T-helper 22 cell (primary cell): ENCODE measurements at regions not wholly inside any gene's neighbourhood (a gene's known extent, or its start where the extent isn't known, plus 50 kb on each side); places are given as distances from the start of the nearest gene placed in this dataset.
"Not testable (repeated sequence)": the region's sequence is repeated elsewhere in the genome, so short reads cannot be mapped to it uniquely, and the experiment has no call there.

Experiments used
- DNase-seq: peaks from one replicate; pipeline ENCODE4 v3.0.0-alpha.2; 2020; ENCODE audit warnings: low read depth

DNA sequence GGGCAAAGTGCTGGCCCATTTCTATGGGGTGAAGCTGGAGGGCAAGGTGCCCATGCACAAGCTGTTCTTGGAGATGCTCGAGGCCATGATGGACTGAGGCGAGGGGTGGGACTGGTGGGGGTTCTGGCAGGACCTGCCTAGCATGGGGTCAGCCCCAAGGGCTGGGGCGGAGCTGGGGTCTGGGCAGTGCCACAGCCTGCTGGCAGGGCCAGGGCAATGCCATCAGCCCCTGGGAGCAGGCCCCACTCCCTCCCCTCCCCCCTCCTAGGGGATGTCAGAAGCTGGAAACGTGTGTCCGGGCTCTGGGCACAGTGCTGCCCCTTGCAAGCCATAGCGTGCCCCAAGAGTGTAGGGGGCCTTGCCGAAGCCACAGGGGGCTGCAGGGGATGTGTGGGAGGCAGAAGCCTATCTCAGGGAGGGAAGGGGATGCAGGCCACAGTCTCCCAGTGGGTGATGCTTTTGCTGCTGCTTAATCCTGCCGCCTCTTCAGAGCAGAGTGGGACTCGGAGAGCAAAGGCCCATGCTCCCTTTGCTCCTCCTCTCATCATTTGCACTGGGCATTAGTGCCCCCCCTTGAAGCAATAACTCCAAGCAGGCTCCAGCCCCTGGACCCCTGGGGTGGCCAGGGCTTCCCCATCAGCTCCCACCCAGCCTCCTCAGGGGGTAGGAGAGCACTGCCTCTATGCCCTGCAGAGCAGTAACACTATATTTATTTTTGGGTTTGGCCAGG, 85.2 kb downstream of the MRPL57 start:
- DNase-seq, result not testable (repeated sequence)

GRCh38 chr13:21263909-21264308, 87.5 kb downstream of the MRPL57 start:
- not testable (repeated sequence) for DNase-seq

DNA sequence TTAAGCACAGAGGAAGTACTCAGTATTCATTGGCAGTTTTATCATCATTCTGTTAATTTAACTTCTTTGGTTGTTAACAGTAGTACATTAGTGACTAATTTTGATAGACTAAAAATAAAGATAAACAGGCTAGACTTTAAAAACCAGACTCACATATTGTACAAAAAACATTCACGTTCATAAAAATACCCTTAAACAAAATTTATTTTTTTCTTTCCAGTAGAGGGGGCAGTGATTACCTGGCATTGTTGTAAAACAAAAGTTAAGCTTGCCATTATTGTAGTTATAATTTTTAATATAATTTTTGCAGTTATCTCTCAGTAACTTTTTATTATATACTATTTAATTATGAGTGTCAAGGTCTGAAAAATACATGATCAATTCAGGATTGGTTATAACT, 92.0 kb downstream of the MRPL57 start:
- DNase-seq, result not testable (repeated sequence)

DNA sequence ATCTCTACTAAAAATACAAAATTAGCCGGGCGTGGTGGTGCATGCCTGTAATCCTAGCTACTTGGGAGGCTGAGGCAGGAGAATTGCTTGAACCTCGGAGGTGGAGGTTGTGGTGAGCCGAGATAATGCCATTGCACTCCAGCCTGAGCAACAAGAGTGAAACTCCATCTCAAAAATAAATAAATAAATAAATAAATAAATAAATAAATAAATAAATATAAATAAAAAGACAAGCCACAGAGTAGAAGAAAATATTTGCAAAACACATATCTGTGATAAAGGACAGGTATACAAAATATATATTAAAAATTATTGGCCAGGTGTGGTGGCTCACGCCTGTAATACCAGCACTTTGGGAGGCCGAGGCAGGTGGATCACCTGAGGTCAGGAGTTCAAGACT, 96.0 kb downstream of the MRPL57 start:
- not testable (repeated sequence) for DNase-seq

DNA sequence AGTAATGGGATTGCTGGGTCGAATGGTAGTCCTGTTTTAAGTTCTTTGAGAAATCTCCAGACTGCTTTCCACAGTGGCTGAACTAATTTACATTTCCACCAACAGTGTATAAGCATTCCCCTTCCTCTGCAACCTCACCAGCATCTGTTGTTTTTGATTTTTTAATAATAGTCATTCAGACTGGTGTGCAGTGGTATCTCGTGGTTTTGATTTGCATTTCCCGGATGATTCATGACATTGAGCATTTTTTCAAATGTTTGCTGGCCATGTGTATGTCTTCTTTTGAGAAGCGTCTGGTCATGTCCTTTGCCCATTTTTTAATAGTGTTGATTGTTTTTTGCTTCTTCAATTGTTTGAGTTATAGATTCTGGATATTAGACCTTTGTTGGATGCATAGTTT, 98.0 kb downstream of the MRPL57 start:
- DNase-seq, result not testable (repeated sequence)

- DNase-seq, result no peak
These were observed 105.6 kb downstream of the MRPL57 start for GRCh38 chr13:21282065-21282464.

GRCh38 chr13:21287331-21287907, 111.0 kb downstream of the MRPL57 start:
- no peak for DNase-seq

DNA sequence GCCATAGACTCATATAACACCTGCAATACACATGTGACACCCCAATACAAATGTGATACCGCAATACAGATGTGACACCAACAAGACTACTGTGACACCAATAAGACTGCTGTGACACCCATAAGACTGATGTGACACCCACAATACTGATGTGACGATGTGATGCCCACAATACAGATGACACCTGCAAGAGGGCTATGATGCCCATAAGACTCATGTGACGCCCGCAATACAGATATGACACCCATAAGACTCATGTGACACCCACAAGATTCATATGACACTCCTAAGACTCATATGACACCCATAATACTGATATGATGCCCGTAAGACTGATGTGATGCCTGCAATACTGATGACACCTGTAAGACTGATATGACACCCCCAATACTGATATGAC, 113.0 kb downstream of the MRPL57 start:
- DNase-seq, result no peak

DNA sequence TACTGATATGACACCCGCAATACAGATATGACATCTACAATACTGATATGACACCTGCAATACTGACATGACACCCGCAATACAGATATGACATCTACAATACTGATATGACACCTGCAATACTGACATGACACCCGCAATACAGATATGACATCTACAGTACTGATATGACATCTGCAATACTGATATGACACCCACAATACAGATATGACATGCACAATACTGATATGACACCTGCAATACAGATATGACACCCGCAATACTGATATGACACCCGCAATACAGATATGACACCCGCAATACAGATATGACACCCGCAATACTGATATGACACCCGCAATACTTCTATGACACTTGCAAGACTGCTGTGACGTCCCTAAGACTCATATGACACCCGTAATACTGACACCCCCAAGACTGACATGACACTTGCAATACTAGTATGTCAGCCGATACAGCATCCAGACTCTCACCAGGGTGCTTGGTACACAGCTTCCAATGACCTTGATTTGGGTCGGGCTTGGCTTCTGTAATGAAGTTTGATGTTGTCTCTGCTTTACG, 114.1 kb downstream of the MRPL57 start:
- DNase-seq, result not testable (repeated sequence)

GRCh38 chr13:21291840-21292239, 115.4 kb downstream of the MRPL57 start:
- no peak for DNase-seq

DNA sequence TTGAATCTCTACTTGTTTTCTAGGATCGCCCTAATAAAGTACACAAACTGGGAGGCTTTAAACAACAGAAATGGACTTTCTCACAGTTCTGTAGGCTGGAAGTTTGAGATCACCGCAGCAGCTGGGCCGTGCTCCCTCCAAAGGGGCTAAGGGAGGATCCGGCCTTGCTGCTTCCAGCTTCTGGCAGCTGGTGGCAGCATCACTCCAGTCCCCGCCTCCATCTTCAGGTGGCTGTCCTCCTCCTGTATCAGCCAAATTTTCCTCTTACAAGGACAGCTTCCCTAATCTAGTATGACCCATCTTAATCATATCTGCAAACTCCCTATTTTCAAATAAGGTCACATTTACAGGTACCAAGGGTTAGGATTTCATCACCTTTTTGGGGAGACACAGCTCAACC, 120.5 kb downstream of the MRPL57 start:
- DNase-seq, result not testable (repeated sequence)

GRCh38 chr13:21297447-21297846, 121.0 kb downstream of the MRPL57 start:
- no peak for DNase-seq

DNA sequence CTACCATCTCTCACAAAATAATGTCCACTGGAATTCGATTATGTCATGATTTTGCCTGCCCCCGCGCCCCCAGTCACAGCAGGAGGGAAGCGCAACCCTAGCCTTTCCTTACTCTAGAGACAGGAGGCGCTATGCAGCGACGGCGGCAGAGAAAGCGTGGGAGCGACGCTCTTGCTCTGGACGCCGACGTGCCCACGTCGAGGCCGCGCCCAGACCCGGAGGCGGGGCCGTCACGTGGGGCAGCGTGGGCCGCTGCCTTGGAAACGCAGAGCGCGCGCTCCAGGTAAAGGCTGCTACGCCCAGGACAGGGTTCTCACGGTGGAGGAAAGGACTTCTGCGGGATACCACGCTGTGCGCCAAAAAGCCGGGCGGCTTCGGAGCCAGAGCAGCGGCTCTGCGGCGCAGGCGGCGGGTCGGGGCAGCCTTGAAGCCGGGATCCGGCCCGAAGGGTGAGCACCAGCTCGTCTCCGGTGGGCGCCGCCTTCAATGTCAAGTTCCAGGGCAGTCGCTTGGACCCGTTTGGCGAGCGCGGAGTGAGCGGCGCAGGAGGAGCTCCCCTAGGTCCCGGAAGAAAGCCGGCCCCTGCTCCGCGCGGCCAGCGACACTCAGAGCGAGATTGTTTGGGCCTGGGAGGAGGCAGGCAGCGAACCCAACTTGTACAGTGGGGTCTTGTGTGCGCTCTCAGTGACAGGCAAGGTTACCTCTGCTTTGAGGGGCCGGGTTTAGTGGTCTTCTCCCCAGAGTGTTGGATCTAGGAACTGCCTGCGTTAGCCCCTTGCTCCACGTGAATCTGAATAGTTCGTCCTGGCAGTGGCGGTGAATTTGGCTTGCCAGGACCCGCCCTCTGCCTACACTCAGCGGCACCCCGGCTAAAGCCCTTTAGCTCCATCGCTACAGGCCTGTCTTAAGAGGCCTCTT, 121.7 kb downstream of the MRPL57 start:
- DNase-seq, result peak; percentile 76

DNA sequence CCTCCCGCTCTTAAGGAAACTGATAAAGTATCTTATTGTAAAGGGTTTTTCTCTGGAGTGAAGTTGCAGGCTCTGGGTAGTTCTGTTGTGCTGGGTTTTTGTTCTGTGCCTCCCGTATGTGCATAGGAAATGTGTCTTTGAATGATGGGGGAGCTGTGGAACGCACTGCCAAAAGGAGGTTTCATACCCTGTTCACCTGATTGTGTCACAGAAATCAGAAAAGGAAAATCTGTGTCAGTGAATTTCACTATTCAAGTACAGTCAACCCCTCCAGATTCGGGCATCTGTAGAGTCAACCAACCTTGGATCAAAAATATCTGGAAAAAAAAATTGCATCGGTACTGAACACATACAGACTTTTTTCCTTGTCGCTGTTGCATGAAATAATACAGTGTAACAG, 127.8 kb downstream of the MRPL57 start:
- no peak for DNase-seq

- not testable (repeated sequence) for DNase-seq
These were observed 130.0 kb downstream of the MRPL57 start for GRCh38 chr13:21306300-21307073.

DNA sequence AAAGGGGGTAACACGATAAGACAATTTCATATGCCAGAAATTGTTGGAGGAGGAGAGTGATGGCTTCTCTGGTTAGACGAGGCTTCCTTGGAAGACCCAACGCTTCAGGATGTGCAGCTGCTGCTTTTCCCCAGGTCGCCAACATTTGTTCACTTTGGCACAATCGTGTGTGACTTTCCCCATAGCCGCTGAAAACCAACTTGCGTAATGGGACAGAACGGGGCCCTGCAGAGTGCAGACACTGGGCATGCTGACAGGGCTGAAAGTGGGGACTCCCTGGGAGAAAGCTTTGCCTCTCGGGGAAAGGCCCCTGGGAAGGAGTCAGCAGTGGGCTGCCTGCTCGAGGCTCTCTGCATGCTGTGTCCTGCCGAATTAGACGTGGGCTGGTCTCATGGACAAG, 130.7 kb downstream of the MRPL57 start:
- not testable (repeated sequence) for DNase-seq

DNA sequence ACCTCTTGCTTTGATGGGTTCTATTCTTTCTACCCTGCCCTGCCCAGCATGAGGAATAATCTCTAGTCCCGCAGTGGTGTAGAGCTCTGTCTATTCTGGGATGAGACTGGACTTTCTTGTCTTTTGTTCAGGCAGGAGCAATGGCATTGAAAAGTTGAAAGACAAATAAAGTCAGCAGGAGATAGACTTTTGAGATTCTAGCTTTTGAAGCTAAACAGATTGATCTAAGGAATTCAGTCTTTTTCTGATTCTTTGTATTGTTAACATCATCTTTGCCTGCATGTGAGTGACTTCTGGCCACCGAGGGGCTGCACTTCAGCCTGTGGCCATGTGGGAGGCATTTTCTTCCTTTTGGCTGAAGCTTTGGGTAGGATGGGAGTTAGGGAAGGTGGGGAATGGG, 132.4 kb downstream of the MRPL57 start:
- DNase-seq, result no peak

DNA sequence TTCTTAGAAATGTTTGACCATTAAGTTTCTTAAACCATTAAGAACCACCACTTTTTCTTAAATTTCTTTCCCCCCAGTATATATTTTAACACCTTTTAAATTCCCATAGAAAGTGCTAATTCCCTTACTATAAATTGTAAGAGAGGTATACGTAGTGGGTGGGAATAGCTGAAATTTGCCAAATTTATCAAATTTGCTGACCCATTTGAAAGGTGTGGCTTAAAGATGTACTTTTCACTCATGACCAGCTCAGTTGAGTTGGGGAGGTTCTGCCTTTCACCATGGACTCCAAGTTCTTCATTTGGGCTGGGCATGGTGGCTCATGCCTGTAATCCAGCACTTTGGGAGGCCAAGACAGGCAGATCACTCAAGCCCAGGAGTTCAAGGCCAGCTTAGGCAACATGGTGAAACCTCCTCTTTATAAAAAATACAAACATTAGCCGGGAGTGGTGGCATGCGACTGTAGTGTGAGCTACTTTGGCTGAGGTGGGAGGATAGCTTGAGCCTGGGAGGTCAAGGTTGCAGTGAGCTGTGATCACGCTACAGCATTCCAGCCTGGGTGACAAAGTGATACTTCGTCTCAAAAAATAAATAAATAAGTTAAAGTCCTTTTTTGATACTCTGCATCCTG, 133.2 kb downstream of the MRPL57 start:
- DNase-seq, result no peak

DNA sequence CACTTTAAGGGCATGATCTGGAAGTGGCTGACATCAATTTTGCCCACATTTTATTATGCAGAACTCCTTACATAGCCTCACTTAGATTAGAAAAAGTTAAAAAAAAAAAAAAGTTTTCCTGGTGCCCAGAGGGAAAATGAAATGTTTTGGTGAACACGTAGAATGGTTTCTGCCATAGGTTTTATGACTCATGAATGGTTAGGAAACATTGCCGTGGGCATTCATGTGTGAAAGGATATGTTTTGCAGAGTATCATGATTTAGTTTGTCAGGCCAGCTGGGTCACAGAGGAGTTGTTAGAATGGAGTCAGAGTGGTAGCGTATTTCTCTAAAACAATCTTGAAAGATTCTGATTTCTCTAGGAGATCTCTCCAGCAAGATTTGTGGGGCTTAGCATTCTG, 133.8 kb downstream of the MRPL57 start:
- no peak for DNase-seq

DNA sequence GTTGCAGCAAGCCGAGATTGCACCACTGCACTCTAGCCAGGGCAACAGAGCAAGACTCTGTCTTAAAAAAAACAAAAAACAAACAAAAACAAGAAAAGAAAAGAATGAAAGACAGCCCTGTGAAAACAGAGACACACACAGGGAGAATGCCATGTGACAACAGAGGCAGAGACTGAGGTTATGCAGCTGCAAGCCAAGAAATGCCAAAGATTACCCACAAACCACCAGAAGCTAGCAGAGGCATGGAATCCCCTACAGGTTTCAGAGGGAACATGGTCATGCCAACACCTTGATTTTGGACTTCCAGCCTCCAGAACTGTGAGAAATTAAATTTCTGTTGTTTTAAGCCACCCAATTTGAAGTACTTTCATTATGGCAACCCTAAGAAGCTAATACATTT, 138.5 kb downstream of the MRPL57 start:
- DNase-seq, result not testable (repeated sequence)

DNA sequence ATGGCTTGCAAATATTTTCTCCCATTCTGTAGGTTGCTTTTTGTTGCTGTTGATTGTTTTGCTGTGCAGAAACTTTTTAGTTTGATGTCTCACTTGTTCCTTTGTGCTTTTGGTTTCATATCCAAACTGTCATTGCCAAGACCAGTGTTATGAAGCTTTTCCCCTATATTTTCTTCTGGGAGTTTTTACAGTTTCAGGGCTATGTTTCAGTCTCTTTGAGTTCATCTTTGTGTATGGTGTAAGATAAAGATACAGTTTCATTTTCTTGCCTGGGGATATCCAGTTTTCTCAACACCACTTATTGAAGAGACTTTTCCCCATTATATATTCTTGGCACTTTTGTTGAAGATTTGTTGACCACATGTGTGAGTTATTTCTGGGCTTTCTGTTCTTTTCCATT, 139.9 kb downstream of the MRPL57 start:
- DNase-seq, result no peak
